ENCODE measurements at regions not wholly inside any gene's neighbourhood (a gene's known extent, or its start where the extent isn't known, plus 50 kb on each side); places are given as distances from the start of the nearest gene placed in this dataset.
"Not testable (repeated sequence)": the region's sequence is repeated elsewhere in the genome, so short reads cannot be mapped to it uniquely, and the experiment has no call there.

DNA sequence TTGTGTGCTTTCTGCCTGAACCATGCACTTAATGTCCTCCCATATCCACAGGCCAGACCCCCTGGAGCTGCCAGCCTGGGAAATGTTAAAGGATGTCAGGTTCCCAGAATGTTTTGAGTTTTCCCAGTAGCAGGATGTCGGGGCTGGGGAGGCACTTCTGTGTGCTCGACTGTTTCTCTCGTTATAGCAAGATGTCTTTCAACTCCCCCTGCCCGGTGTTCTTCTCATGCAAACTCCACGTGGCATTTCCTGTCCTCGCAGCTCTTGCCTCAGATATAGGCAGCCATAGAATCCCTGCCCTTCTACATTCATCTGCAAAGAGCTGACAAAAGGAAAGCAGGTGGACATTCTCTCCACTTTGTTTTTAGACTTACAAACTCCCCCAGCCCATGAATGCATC lies 457.2 kb upstream of the CDH11 start:
- no peak for DNase-seq

DNA sequence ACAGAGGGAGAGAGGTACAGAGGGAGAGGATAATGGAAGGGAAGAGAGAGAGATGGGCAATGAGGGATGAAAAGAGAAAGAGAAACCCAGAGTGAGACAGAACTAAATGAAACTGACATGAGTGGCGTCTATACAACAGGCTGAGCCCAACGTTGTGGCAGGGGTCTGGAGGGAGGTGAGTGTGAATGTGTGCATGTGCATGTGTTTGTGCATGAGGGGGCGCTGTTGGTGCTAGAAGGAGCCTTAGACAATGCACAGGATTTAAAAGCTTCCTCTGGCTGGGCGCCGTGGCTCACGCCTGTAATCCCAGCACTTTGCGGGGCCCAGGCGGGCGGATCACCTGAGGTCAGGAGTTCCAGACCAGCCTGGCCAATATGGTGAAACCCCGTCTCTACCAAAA lies 454.8 kb upstream of the CDH11 start:
- no peak for DNase-seq

GRCh38 chr16:65576139-65576538 lies 454.3 kb upstream of the CDH11 start:
- no peak for DNase-seq

DNA sequence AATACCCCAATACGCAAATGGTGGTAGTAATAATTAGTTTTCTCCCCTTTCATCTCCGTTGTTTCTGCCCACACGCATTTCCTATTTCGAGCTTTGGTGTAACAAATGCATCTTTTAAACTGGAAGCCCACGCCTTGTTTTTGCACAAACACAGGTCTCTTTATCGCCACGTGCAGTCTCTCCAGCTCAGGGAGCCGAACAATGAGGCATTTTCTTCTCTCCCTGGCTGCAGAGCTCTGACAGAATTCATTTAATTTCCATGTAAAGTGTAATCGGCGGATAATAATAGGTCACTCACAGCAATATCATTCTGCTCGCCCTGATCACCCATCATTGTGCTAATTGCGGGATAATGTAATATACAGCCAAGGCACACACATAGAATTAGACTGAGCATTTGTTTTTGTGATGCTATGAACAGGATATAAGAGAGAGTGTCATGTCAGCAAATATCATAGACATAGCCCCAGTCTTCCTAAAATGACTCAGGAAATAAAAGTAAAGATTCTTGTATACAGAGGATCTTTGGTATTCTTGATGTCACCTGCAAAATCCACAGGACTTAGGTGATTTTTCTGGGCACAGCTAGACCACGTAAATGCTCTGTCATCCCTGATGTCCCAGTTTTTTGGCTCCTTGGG lies 452.6 kb upstream of the CDH11 start:
- no peak for DNase-seq

DNA sequence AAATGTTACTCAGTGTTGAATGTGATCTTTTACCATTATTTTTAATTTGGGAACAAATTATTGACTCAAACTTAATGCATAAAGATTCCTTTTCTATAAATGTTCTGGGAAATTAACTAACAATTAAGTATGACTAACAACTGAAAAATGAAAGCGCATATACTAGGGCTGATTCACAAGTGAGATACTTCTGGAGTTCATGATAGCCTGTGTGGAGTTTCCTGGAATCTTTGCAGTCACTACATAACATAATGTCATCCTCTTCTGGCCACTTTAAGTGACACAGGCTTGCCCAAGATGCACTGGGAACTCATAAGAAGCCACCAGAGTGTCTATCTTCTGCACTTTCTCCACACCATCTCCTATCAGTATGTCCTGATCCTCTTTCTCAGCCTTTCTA lies 450.3 kb upstream of the CDH11 start:
- DNase-seq, result no peak

- DNase-seq, result no peak
Measured at GRCh38 chr16:65570261-65570660, 448.4 kb upstream of the CDH11 start.

DNA sequence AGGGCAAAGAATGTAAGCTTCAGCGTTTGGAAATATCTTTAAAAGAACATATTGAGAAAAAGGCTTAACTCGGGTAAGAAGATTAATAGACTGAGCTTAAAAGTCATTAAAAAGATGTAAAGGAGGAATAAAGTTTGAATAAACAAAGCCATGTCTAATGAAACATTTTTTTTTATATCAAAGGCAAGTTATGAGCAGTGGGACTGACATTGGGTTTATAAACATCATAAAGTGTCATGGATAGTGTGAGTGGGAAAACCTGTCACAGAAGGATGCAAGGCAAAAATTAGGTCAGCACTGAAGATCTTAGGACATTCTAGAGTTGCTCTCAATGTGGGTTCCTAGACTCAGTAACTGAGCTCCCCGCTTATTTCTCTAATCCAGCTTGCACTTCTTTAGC lies 438.0 kb upstream of the CDH11 start:
- no peak for DNase-seq

GRCh38 chr16:65549689-65550088 lies 427.8 kb upstream of the CDH11 start:
- not testable (repeated sequence) for DNase-seq

- no peak for DNase-seq
Measured at GRCh38 chr16:65548470-65548869, 426.6 kb upstream of the CDH11 start.

DNA sequence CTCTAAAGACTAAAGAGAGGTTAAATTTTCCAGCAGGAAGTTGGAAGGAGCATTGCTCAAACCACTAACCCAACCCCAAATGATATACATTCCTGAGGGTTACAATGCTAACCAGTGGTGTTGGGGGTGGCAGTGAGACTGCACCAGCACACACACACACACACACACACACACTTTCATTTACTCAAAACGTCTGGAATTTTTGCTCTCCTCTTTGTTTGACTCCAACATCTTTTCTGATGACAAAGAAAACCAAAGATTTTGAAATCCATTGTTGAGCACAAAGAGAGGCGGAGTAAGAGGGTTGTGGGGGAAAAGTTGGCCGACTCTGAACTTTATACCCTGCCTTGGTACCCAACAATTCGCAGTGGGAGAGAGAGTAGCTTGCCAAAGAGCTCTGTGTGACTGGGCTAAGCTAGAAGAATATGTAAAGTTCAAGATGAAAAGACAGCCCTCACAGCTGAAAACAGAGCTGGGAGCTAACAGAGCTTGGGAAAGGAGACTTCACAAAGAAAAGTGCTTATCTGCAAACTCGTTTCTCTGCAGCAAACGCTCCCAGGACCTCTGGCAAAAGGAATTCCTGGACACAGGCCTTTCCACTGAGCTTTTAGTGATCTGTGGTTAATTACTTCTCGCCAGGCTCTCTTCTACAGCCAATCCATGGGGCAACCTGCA lies 426.0 kb upstream of the CDH11 start:
- DNase-seq, result no peak

GRCh38 chr16:65546353-65546791 lies 424.5 kb upstream of the CDH11 start:
- no peak for DNase-seq

GRCh38 chr16:65545413-65545956 lies 423.6 kb upstream of the CDH11 start:
- DNase-seq, result no peak

DNA sequence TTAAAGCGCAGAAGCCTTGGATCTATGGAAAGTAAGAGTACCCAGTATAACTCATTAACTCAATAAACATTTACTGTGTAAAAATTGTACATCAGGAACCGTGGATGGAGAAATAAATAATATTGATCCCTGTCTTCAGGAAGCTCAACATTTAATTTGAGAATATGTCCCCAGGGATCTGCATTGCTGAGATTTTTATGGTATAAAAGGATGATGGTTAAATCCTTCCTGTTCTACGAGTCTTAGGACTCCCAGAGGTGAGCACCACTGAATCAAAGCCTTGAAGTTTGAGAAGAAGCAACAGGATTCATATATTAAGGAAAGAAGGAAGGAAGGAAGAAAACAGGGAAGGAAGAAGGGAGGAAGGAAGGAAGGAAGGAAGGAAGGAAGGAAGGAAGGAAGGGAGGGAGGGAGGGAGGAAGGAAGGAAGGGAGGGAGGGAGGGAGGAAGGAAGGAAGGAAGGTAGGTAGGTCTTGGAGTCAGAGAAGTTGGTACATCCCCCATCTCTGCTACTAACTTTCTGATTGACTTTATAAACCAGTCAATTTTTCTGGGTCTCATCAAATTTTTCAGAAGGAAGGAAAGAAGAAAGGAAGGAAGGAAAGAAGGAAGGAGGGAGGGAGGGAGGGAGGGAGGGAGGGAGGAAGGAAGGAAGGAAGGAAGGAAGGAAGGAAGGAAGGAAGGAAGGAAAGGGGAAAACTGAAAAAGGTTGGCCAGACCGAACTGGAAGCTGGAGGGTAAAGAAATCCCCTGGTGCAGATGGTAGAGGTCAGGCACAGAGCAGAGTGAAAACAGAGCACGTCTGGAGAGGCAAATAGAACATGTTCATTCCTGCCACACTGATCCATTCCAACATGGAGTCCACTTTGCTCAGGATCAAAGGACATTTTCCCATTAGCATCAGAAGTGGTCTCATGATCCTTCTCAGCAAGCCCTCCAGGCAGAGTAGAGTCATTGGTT lies 422.2 kb upstream of the CDH11 start:
- DNase-seq, result no peak

GRCh38 chr16:65541646-65542045 lies 419.8 kb upstream of the CDH11 start:
- DNase-seq, result no peak

- DNase-seq, result no peak
Measured at GRCh38 chr16:65540901-65541300, 419.0 kb upstream of the CDH11 start.

DNA sequence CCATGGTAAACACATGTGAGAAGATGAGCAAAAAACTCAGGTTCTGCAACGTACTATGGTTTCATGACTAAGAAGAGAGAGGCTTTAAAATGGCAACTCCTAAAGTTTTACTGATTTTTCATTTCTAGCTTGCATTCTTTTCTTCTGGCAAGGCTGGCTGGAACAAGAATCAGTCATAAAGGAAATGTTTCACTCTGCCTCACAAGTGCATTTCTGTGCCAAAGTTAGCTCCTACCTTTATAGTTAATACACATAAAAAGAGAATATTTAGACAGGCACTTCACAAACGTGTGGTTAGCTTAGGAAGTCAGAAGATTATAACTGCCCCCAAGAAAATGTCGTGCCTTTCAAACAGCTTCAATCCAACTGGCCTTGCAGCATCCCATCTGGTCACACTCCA lies 417.1 kb upstream of the CDH11 start:
- no peak for DNase-seq

- DNase-seq, result no peak
Measured at GRCh38 chr16:65537336-65537735, 415.5 kb upstream of the CDH11 start.

DNA sequence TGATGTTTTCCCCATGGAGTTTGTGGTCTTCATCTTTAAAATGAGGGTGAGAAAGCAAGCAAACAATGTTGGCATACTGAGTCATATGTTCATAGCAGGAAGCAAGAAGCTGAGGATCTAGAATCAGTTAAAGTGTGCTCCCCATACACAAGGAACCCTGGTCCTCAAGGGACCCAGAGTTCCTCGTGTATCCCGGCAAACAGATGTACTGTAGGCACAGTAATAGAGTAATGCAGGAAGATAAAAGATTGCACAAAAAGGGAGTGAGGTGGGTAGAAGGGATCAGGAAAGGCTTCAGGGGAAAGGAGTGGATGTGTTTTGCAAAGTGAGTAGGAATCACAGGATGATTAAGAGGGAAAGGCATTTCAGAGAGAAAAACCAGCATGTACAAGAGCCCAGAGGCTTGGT lies 412.3 kb upstream of the CDH11 start:
- DNase-seq, result no peak

DNA sequence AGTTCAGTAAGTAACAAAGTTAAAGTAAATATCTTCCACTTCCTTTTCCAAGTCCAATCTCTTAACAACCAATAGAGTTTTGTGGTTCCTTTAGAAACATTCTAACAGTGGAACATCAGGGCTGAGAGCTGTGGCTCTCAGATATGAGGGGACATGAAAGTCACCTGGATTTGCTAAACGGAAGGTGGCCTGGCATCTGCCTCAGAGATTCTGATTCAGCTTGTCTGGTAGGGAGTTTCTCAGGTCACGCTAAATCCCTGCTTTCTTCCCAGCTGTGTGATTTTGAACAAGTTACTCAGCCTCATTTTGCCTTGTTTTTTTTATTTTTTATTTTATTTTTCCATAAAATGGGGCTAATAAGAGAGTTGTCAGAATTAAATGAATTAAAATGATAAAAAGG lies 411.0 kb upstream of the CDH11 start:
- DNase-seq, result no peak

DNA sequence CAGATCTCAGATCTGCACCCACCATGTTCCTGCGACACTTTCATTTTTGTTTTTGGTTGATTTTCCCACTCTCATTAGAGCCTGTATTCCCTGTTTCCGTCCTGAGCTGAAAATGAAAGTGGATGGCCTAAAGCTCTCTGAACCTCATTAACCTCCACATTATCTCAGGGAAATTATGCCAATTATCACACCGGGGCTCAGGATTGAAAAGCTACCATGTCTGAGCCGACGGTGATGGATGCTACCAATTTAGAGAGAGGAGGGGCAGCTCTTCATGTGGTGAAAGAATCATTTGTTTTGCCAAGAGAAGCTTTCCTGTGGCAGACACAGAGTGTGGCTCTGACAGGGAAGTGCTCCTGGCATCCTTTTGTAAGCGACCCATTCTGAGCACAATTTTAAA lies 410.4 kb upstream of the CDH11 start:
- no peak for DNase-seq

DNA sequence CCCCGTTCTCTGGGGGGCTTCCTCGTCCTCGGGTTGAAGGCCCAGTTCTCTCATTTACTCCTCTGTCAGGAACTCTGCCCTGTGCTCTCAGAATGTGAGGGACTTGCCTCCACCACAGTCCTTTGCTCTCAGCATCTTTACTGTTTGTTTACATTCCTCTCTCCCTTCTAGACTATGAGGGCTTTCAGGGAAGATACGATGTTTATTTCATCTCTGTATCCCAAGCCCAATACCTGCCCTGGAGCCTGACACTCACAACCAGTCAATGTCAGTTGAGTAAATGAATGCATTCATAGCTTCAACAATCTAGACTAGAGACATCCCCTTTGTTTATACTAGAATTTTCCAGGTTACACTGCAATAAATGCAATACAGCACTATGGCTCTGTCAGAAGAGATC lies 409.6 kb upstream of the CDH11 start:
- no peak for DNase-seq

DNA sequence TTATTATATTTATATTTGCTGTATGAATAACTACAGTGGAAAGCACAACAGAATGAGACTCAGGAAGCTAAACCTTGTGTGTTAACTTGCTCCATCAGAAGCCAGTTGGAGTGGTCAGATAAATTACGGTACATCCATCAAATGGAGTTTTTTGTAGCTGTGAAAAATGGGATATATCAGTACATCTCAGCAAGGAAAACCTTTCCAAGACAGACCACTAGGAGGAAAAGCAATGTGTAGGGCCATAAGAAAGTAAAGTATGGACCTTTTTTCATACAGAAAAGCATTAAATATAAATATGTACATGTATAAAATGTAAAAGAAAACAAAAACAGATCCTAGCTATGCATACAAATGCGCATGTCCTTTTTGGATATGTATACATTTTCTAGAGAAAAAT lies 403.8 kb upstream of the CDH11 start:
- no peak for DNase-seq

- DNase-seq, result no peak
Measured at GRCh38 chr16:65524997-65525396, 403.1 kb upstream of the CDH11 start.

- no peak for DNase-seq
Measured at GRCh38 chr16:65524231-65524630, 402.4 kb upstream of the CDH11 start.
